ENCODE measurements at regions not wholly inside any gene's neighbourhood (a gene's known extent, or its start where the extent isn't known, plus 50 kb on each side); places are given as distances from the start of the nearest gene placed in this dataset.
"Not testable (repeated sequence)": the region's sequence is repeated elsewhere in the genome, so short reads cannot be mapped to it uniquely, and the experiment has no call there.

- DNase-seq: not testable (repeated sequence)
Observed at GRCh38 chr7:135872861-135873260, 104.3 kb downstream of the MTPN start.

- no peak for DNase-seq
Observed at GRCh38 chr7:135862586-135863340, 114.2 kb upstream of the FAM180A start.

GRCh38 chr7:135859538-135859937 lies 110.9 kb upstream of the FAM180A start:
- no peak for DNase-seq

- DNase-seq: no peak
Observed at GRCh38 chr7:135858851-135859250, 110.2 kb upstream of the FAM180A start.

- DNase-seq: no peak
Observed at GRCh38 chr7:135858379-135858778, 109.8 kb upstream of the FAM180A start.

GRCh38 chr7:135857519-135858274 lies 109.1 kb upstream of the FAM180A start:
- DNase-seq: no peak

- no peak for DNase-seq
Observed at GRCh38 chr7:135856356-135857144, 107.9 kb upstream of the FAM180A start.

GRCh38 chr7:135855846-135856245 lies 107.2 kb upstream of the FAM180A start:
- no peak for DNase-seq

- no peak for DNase-seq
Observed at GRCh38 chr7:135853499-135853898, 104.9 kb upstream of the FAM180A start.

- no peak for DNase-seq
Observed at GRCh38 chr7:135853008-135853407, 104.4 kb upstream of the FAM180A start.

- no peak for DNase-seq
Observed at GRCh38 chr7:135847242-135847641, 98.6 kb upstream of the FAM180A start.

- no peak for DNase-seq
Observed at GRCh38 chr7:135846339-135846738, 97.7 kb upstream of the FAM180A start.

GRCh38 chr7:135845415-135846075 lies 96.9 kb upstream of the FAM180A start:
- DNase-seq: no peak

GRCh38 chr7:135844903-135845302 lies 96.3 kb upstream of the FAM180A start:
- DNase-seq: no peak

- peak; percentile 42 for DNase-seq
Observed at GRCh38 chr7:135843214-135843613, 94.6 kb upstream of the FAM180A start.

GRCh38 chr7:135842446-135843179 lies 94.0 kb upstream of the FAM180A start:
- DNase-seq: no peak

GRCh38 chr7:135840591-135840990 lies 92.0 kb upstream of the FAM180A start:
- DNase-seq: no peak

- DNase-seq: no peak
Observed at GRCh38 chr7:135837675-135838074, 89.1 kb upstream of the FAM180A start.

- DNase-seq: no peak
Observed at GRCh38 chr7:135834266-135834665, 85.7 kb upstream of the FAM180A start.

- no peak for DNase-seq
Observed at GRCh38 chr7:135833642-135834041, 85.0 kb upstream of the FAM180A start.

- no peak for DNase-seq
Observed at GRCh38 chr7:135831455-135832195, 83.0 kb upstream of the FAM180A start.

Data from inflammatory macrophage (primary cell).